ENCODE measurements at regions not wholly inside any gene's neighbourhood (a gene's known extent, or its start where the extent isn't known, plus 50 kb on each side); places are given as distances from the start of the nearest gene placed in this dataset.

GRCh38 chr5:34487956-34488355 is 168.2 kb upstream of the RAI14 start:
- TF ChIP-seq, protein P1, sequence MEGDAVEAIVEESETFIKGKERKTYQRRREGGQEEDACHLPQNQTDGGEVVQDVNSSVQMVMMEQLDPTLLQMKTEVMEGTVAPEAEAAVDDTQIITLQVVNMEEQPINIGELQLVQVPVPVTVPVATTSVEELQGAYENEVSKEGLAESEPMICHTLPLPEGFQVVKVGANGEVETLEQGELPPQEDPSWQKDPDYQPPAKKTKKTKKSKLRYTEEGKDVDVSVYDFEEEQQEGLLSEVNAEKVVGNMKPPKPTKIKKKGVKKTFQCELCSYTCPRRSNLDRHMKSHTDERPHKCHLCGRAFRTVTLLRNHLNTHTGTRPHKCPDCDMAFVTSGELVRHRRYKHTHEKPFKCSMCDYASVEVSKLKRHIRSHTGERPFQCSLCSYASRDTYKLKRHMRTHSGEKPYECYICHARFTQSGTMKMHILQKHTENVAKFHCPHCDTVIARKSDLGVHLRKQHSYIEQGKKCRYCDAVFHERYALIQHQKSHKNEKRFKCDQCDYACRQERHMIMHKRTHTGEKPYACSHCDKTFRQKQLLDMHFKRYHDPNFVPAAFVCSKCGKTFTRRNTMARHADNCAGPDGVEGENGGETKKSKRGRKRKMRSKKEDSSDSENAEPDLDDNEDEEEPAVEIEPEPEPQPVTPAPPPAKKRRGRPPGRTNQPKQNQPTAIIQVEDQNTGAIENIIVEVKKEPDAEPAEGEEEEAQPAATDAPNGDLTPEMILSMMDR (conservative IDR thresholded peaks at IDR 0.05 in 1 of 2, IDR thresholded peaks at IDR 0.05 in 1 of 2; ENCODE audit: extremely low read depth in 1 of 2, insufficient read depth in 1 of 2, low read depth in 1 of 2, low read length in 2 of 2), result no peak
- TF ChIP-seq EZH2 (IDR thresholded peaks at IDR 0.05; ENCODE audit: borderline replicate concordance, low read length), result no peak
